GM12878 (cell line): ENCODE measurements at regions not wholly inside any gene's neighbourhood (a gene's known extent, or its start where the extent isn't known, plus 50 kb on each side); places are given as distances from the start of the nearest gene placed in this dataset.

Experiments used
- BHLHE40 ChIP-seq, 2 experiments: fragments of 450-650 bp in 1 of 2; IDR thresholded peaks; 2 replicates each; pipeline ENCODE4 v1.6.1; 2011 to 2017; ENCODE audit warnings: low read depth in 2 of 2, borderline replicate concordance in 1 of 2, improper control_type of control experiment in 1 of 2, low read length in 1 of 2, mild to moderate bottlenecking in 1 of 2
- EZH2 ChIP-seq: IDR thresholded peaks from 2 replicates; pipeline ENCODE4 v1.6.1; 2012; ENCODE audit warnings: low read depth, mild to moderate bottlenecking, control low read depth, inconsistent platforms, low read length, borderline replicate concordance; ENCODE audit not compliant: control insufficient read depth
- GABPA ChIP-seq: IDR thresholded peaks from 2 replicates; pipeline ENCODE4 v1.6.1; 2014; ENCODE audit warnings: antibody characterized with exemption, low read depth, mild to moderate bottlenecking, inconsistent platforms
- HDGF ChIP-seq: fragments of 450-650 bp; IDR thresholded peaks from 2 replicates; pipeline ENCODE4 v1.6.1; 2016; ENCODE audit warnings: antibody characterized with exemption
- JUND ChIP-seq: IDR thresholded peaks from 2 replicates; pipeline ENCODE4 v1.6.1; 2012; ENCODE audit warnings: low read depth, mild to moderate bottlenecking, low read length, improper control_type of control experiment, moderate library complexity
- MTA3 ChIP-seq: IDR thresholded peaks from 2 replicates; pipeline ENCODE4 v1.6.1; 2012; ENCODE audit warnings: low read length, inconsistent platforms, borderline replicate concordance
- POLR2A ChIP-seq: IDR thresholded peaks from 2 replicates; pipeline ENCODE4 v1.6.1; 2011; ENCODE audit warnings: low read depth, mild to moderate bottlenecking, low read length
- RBBP5 ChIP-seq: fragments of 200-600 bp; sonication (generic); conservative IDR thresholded peaks from 2 replicates; pipeline ENCODE4 v1.6.1; 2016
- SIN3A ChIP-seq: IDR thresholded peaks from 2 replicates; pipeline ENCODE4 v1.6.1; 2012; ENCODE audit warnings: low read depth, low read length, improper control_type of control experiment
- SMC3 ChIP-seq: IDR thresholded peaks from 2 replicates; pipeline ENCODE4 v1.6.1; 2011; ENCODE audit warnings: low read length, improper control_type of control experiment, borderline replicate concordance
- TF ChIP-seq, protein P1 (sequence below), 3 experiments: IDR thresholded peaks in 2 of 3; conservative IDR thresholded peaks in 1 of 3; 2 replicates each; pipeline ENCODE4 v1.5.1; 2011; ENCODE audit warnings: low read depth in 3 of 3, low read length in 3 of 3, mild to moderate bottlenecking in 3 of 3, control low read depth in 2 of 3, moderate library complexity in 2 of 3, inconsistent platforms in 1 of 3, mixed read lengths in 1 of 3; ENCODE audit not compliant: control insufficient read depth in 2 of 3, insufficient read depth in 1 of 3; ENCODE audit errors: extremely low read depth in 1 of 3

DNA sequence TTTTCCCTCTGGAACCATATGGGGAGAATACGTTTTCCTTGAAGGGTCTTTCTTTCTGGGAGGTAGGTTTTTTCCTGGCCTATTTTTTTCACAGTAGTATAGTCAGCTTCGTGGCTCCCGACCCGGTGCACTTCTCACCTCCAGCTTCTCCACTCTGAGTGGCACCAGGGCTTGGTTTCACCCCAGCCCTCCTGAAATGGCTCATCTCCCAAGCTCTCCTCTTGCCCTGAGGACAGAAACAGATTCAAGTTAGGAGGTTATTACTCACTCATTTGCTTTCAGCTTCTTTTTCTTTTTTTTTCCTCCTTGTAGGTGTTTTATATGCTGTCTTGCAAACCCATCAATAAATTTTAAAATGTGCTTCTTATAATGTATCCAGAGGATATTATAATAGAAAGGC lies 199.3 kb downstream of the RFC3 start:
- no peak for TF ChIP-seq GABPA
- no peak for TF ChIP-seq BHLHE40 (IDR thresholded peaks at IDR 0.05; ENCODE audit: borderline replicate concordance in 1 of 2, low read depth in 2 of 2, low read length in 1 of 2)
- TF ChIP-seq POLR2A, result no peak
- no peak for TF ChIP-seq SIN3A
- TF ChIP-seq HDGF, result no peak
- TF ChIP-seq SMC3, result no peak
- TF ChIP-seq MTA3, result no peak
- no peak for TF ChIP-seq EZH2
- no peak for TF ChIP-seq JUND
- TF ChIP-seq, protein P1, sequence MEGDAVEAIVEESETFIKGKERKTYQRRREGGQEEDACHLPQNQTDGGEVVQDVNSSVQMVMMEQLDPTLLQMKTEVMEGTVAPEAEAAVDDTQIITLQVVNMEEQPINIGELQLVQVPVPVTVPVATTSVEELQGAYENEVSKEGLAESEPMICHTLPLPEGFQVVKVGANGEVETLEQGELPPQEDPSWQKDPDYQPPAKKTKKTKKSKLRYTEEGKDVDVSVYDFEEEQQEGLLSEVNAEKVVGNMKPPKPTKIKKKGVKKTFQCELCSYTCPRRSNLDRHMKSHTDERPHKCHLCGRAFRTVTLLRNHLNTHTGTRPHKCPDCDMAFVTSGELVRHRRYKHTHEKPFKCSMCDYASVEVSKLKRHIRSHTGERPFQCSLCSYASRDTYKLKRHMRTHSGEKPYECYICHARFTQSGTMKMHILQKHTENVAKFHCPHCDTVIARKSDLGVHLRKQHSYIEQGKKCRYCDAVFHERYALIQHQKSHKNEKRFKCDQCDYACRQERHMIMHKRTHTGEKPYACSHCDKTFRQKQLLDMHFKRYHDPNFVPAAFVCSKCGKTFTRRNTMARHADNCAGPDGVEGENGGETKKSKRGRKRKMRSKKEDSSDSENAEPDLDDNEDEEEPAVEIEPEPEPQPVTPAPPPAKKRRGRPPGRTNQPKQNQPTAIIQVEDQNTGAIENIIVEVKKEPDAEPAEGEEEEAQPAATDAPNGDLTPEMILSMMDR (IDR thresholded peaks at IDR 0.05 in 2 of 3, conservative IDR thresholded peaks at IDR 0.05 in 1 of 3; ENCODE audit: control insufficient read depth in 2 of 3, extremely low read depth in 1 of 3, insufficient read depth in 1 of 3, low read depth in 3 of 3, low read length in 3 of 3), result no peak
- TF ChIP-seq RBBP5, result no peak
